ENCODE measurements at regions not wholly inside any gene's neighbourhood (a gene's known extent, or its start where the extent isn't known, plus 50 kb on each side); places are given as distances from the start of the nearest gene placed in this dataset.

- DNase-seq (ENCODE audit: low spot score) = no peak
These were observed 69.7 kb upstream of the CAB39 start for GRCh38 chr2:230642966-230643365.

- DNase-seq (ENCODE audit: low spot score) = no peak
These were observed 68.9 kb upstream of the CAB39 start for GRCh38 chr2:230643576-230644291.

- no peak for DNase-seq (ENCODE audit: low spot score)
These were observed 68.2 kb upstream of the CAB39 start for GRCh38 chr2:230644356-230644935.

- no peak for DNase-seq (ENCODE audit: low spot score)
These were observed 64.3 kb upstream of the CAB39 start for GRCh38 chr2:230648356-230648755.

- peak; percentile 19 for DNase-seq (ENCODE audit: low spot score)
These were observed 62.0 kb upstream of the CAB39 start for GRCh38 chr2:230650585-230651137.

- no peak for DNase-seq (ENCODE audit: low spot score)
These were observed 58.6 kb upstream of the CAB39 start for GRCh38 chr2:230654057-230654456.

- DNase-seq (ENCODE audit: low spot score) = no peak
These were observed 55.2 kb upstream of the CAB39 start for GRCh38 chr2:230657462-230657861.

GRCh38 chr2:230657906-230658305, 54.7 kb upstream of the CAB39 start:
- no peak for DNase-seq (ENCODE audit: low spot score)

- DNase-seq (ENCODE audit: low spot score) = no peak
These were observed 54.1 kb upstream of the CAB39 start for GRCh38 chr2:230658577-230658876.

GRCh38 chr2:230658877-230659652, 53.6 kb upstream of the CAB39 start:
- DNase-seq (ENCODE audit: low spot score) = no peak

GRCh38 chr2:230660294-230661060, 52.2 kb upstream of the CAB39 start:
- no peak for DNase-seq (ENCODE audit: low spot score)

- DNase-seq (ENCODE audit: low spot score) = no peak
These were observed 51.3 kb upstream of the CAB39 start for GRCh38 chr2:230661072-230661957.

Measured in D341Med (cell line).